Dermis blood vessel endothelial cell (primary cell): ENCODE measurements at regions not wholly inside any gene's neighbourhood (a gene's known extent, or its start where the extent isn't known, plus 50 kb on each side); places are given as distances from the start of the nearest gene placed in this dataset.

Source experiments
- DNase-seq: peaks from one replicate; pipeline ENCODE4 v3.0.0; 2010

GRCh38 chr7:16978358-16979244 is 96.8 kb upstream of the AGR3 start:
- peak; percentile 35 for DNase-seq

- DNase-seq, result no peak
Observed at GRCh38 chr7:16980539-16980938, 98.8 kb upstream of the AGR3 start.

GRCh38 chr7:16982640-16983350 is 101.0 kb upstream of the AGR3 start:
- DNase-seq, result peak; percentile 71

GRCh38 chr7:16984375-16984774 is 102.6 kb upstream of the AGR3 start:
- no peak for DNase-seq

GRCh38 chr7:16985621-16986020 is 103.8 kb upstream of the AGR3 start:
- DNase-seq, result no peak

- DNase-seq, result no peak
Observed at GRCh38 chr7:16986755-16987154, 105.0 kb upstream of the AGR3 start.

GRCh38 chr7:16989811-16990413 is 108.1 kb upstream of the AGR3 start:
- DNase-seq, result peak; percentile 60

- DNase-seq, result no peak
Observed at GRCh38 chr7:16991551-16991950, 109.8 kb upstream of the AGR3 start.

GRCh38 chr7:16993543-16993942 is 111.8 kb upstream of the AGR3 start:
- no peak for DNase-seq

GRCh38 chr7:16998481-16999051 is 116.8 kb upstream of the AGR3 start:
- no peak for DNase-seq

- no peak for DNase-seq
Observed at GRCh38 chr7:16999541-17000267, 117.9 kb upstream of the AGR3 start.

GRCh38 chr7:17005271-17005670 is 123.5 kb upstream of the AGR3 start:
- peak; percentile 47 for DNase-seq

- DNase-seq, result no peak
Observed at GRCh38 chr7:17007841-17008240, 126.1 kb upstream of the AGR3 start.

- DNase-seq, result peak; percentile 76
Observed at GRCh38 chr7:17009007-17009719, 127.4 kb upstream of the AGR3 start.

GRCh38 chr7:17009933-17010332 is 128.2 kb upstream of the AGR3 start:
- no peak for DNase-seq

- peak; percentile 10 for DNase-seq
Observed at GRCh38 chr7:17010637-17011300, 129.0 kb upstream of the AGR3 start.

GRCh38 chr7:17013204-17013603 is 131.4 kb upstream of the AGR3 start:
- DNase-seq, result no peak

- DNase-seq, result no peak
Observed at GRCh38 chr7:17014686-17015085, 132.9 kb upstream of the AGR3 start.

GRCh38 chr7:17015598-17016031 is 133.8 kb upstream of the AGR3 start:
- DNase-seq, result no peak

- DNase-seq, result peak; percentile 13
Observed at GRCh38 chr7:17016402-17017010, 134.7 kb upstream of the AGR3 start.

GRCh38 chr7:17019106-17019505 is 137.3 kb upstream of the AGR3 start:
- DNase-seq, result no peak
